Mucosa of stomach (tissue), 1 donor: ENCODE measurements at regions not wholly inside any gene's neighbourhood (a gene's known extent, or its start where the extent isn't known, plus 50 kb on each side); places are given as distances from the start of the nearest gene placed in this dataset.

Experiments used
- H3K27me3 ChIP-seq: one replicate; pipeline ENCODE4 v1.7.0; 2013; ENCODE audit warnings: mild to moderate bottlenecking, low read length; ENCODE audit not compliant: control insufficient read depth, insufficient read depth
- H3K36me3 ChIP-seq: one replicate; pipeline ENCODE4 v1.7.0; 2013; ENCODE audit warnings: low read length; ENCODE audit not compliant: control insufficient read depth, insufficient read depth
- H3K4me1 ChIP-seq: one replicate; pipeline ENCODE4 v1.7.0; 2013; ENCODE audit warnings: mild to moderate bottlenecking, low read length; ENCODE audit not compliant: control insufficient read depth, insufficient read depth
- H3K4me3 ChIP-seq: one replicate; pipeline ENCODE4 v1.7.0; 2013; ENCODE audit warnings: low read length
- H3K9ac ChIP-seq: one replicate; pipeline ENCODE4 v1.7.0; 2013; ENCODE audit warnings: mild to moderate bottlenecking, low read length, moderate library complexity
- H3K9me3 ChIP-seq: one replicate; pipeline ENCODE4 v1.7.0; 2013; ENCODE audit warnings: mild to moderate bottlenecking, low read length, moderate library complexity; ENCODE audit not compliant: control insufficient read depth
- donor health status: Pancreatic carcinoma.

DNA sequence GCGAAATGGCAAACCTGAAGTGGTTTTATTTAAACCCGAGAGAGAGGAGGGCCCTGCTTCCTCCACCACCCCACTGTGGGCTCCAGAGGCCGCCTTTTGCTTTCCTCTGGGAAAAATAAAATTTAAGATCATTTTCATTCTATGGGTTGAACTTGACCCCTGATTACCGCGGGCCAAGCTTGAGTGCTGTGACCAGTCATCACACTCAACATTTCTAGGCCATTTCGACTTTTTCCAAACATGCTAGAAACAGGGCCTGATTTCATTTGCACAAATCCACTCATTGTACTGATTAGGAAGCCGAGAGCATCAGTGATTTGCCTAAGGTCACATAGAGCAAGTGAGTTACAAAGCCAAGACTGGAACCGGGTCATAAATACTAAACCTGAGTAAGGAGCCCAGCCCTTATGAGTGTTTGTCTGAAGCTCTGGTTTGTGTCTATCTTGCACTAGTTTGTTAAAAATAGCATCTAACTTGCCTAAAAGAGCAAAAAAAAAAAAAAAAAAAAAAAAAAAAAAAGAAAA is 179.7 kb downstream of the DLL1 start:
- Histone ChIP-seq H3K9ac (no peak overlapping the region), H3K36me3 (no peaks in the 10 kb centered on the region), H3K9me3 (no peaks in the 10 kb centered on the region), H3K4me1 (no peaks in the 10 kb centered on the region), H3K27me3 (peaks cover 5% of the 10 kb centered on the region), H3K4me3 (no peak overlapping the region)

- peaks cover 5% of the 10 kb centered on the region for H3K27me3 ChIP-seq
- H3K9me3 ChIP-seq, result no peaks in the 10 kb centered on the region
- no peak overlapping the region for H3K4me3 ChIP-seq
- H3K9ac ChIP-seq, result no peak overlapping the region
- no peaks in the 10 kb centered on the region for H3K4me1 ChIP-seq
- H3K36me3 ChIP-seq, result no peaks in the 10 kb centered on the region
Observed at GRCh38 chr6:170110201-170111140, 180.4 kb downstream of the DLL1 start.

DNA sequence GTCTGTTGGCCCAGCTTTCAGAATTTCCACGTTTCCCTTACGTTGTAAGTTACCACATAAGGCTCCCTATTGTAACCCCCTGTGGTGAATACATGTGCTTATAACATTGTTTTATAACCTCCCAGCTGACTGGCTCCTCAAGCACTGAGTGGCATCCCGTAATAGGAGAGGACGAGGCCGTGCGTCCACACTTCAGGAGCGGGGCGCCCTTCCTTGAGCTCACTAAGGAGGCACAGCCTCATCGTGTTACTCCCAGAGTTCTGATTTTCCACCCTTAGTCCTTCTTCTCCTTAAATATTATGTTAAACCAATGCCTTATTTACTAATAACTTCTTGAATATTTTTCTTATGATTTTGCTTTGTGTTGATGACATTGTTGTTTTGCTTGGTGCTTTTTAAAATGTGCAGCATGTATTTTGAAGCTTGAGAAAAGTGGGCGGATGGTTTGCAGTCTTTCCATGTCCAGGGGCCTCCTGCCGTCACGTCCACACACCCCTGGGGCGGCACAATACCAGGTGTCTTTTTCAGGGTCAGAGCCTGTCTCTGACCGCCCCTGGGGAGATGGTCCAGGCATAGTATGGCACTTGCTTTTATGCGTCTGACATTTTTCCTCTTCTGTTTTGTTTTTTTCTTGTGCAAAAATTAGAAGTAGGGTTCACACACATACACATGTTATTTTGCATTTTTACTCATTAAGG is 181.8 kb downstream of the DLL1 start:
- Histone ChIP-seq H3K4me3 (no peak overlapping the region), H3K9ac (no peak overlapping the region), H3K9me3 (no peaks in the 10 kb centered on the region), H3K27me3 (peaks cover 5% of the 10 kb centered on the region), H3K36me3 (no peaks in the 10 kb centered on the region), H3K4me1 (no peaks in the 10 kb centered on the region)

DNA sequence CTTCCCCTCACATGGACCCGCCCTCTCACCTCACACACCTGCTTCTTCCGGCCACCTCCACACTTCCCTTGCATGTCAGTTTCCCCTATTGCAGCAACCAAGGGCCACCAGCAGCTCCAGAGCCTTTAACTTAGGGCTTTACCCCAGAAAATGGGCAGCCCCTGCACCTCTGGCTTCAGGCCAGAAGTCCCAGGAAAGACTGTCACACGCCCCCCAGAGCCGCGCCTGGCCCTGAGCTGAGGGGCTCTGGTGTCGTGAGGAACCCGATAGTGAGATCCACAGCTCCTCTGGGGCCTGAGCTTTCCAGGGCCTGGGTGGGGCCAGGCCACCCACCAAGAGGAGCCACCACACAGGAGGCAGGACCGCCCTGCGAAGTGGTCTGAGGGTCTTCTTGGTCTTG is 182.4 kb downstream of the DLL1 start:
- Histone ChIP-seq H3K36me3 (no peaks in the 10 kb centered on the region), H3K9ac (no peak overlapping the region), H3K4me3 (no peak overlapping the region), H3K4me1 (no peaks in the 10 kb centered on the region), H3K27me3 (peaks cover 5% of the 10 kb centered on the region), H3K9me3 (no peaks in the 10 kb centered on the region)

DNA sequence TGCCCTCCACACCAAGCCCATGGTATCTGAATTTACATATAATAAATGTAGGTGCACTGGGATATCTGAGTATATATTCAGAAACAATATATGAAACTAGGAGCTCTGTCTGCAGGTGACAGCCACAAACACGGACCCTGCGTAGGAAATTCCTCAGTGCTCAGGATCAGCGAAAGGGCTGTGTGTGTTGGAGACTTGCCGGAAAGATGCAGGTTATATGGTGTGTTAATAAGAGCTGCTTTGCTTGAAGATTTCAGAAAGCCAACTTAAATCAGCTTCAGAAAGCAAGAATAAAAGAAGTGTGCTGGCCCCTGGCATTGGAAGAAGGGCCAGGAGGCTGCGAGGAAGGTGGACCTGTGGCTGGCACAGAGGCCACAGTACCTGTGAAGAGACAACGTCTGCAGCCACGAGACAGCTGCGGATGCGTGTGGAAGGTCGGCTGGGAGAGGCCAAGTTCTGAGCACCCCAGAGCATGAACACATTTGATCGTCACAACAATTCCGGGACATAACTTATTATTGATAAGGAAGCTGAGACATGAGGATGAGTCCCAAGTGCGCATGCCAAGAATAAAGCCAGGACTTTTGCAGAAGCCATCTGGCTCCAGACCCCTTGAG is 183.2 kb downstream of the DLL1 start:
- Histone ChIP-seq H3K36me3 (no peaks in the 10 kb centered on the region), H3K9ac (no peak overlapping the region), H3K4me1 (no peaks in the 10 kb centered on the region), H3K4me3 (no peak overlapping the region), H3K27me3 (peaks cover 5% of the 10 kb centered on the region), H3K9me3 (no peaks in the 10 kb centered on the region)

GRCh38 chr6:170106906-170107525 is 183.9 kb downstream of the DLL1 start:
- no peak overlapping the region for H3K9ac ChIP-seq
- no peak overlapping the region for H3K4me3 ChIP-seq
- peaks cover 5% of the 10 kb centered on the region for H3K27me3 ChIP-seq
- no peaks in the 10 kb centered on the region for H3K9me3 ChIP-seq
- no peaks in the 10 kb centered on the region for H3K36me3 ChIP-seq
- H3K4me1 ChIP-seq, result no peaks in the 10 kb centered on the region

GRCh38 chr6:170102582-170103481 is 188.0 kb downstream of the DLL1 start:
- Histone ChIP-seq H3K36me3 (no peaks in the 10 kb centered on the region), H3K4me3 (no peak overlapping the region), H3K9me3 (no peaks in the 10 kb centered on the region), H3K9ac (no peak overlapping the region), H3K27me3 (peaks cover 5% of the 10 kb centered on the region), H3K4me1 (no peaks in the 10 kb centered on the region)

DNA sequence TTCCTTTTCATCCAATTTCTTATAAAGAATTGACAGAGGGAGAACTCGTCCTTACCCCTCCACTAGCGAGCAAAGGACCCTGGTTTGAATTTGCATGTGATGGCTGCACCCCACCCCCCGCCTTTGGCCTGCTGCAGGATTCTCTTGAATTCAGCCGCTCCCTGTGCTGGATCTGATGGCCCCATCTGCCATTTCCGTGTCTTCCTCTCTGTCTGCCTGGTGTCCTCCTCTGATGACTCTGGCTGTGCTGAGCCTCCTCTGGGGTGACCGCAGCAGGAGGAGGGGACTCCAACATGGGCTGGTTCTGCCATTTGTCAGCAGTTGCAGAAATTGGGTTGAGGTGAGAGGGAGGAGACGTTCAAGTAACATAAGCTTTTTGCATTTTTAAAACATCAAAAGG is 188.8 kb downstream of the DLL1 start:
- Histone ChIP-seq H3K4me3 (no peak overlapping the region), H3K4me1 (no peaks in the 10 kb centered on the region), H3K9ac (no peak overlapping the region), H3K9me3 (no peaks in the 10 kb centered on the region), H3K36me3 (no peaks in the 10 kb centered on the region), H3K27me3 (no peaks in the 10 kb centered on the region)

- Histone ChIP-seq H3K9ac (no peak overlapping the region), H3K4me1 (no peaks in the 10 kb centered on the region), H3K27me3 (no peaks in the 10 kb centered on the region), H3K9me3 (no peaks in the 10 kb centered on the region), H3K36me3 (no peaks in the 10 kb centered on the region), H3K4me3 (no peak overlapping the region)
Observed at GRCh38 chr6:170101281-170102035, 189.4 kb downstream of the DLL1 start.

DNA sequence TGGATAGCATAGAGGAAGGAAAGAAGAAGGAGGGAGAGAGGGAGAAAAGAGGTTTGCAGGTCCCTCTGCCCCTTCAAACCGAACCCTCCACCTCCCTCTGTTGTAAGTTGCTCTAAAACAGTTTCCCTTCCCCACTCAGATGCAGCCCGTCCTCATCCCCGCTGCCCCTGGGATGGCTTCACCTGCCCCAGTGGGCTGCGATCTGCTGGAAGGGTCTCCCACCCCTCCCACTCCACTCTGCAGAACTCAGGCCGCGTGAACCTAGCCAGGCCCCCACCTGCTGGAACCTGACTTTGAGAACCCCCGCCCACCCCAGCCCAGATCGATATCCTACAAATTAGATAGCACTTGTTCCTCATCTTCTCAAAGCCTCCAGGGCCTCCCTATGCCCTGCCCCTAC is 190.8 kb downstream of the DLL1 start:
- Histone ChIP-seq H3K9me3 (no peaks in the 10 kb centered on the region), H3K36me3 (no peaks in the 10 kb centered on the region), H3K9ac (no peak overlapping the region)

More for the DNA sequence above, 190.8 kb downstream of the DLL1 start:
- Histone ChIP-seq H3K4me3 (no peak overlapping the region), H3K27me3 (no peaks in the 10 kb centered on the region), H3K4me1 (no peaks in the 10 kb centered on the region)
